ENCODE measurements at regions not wholly inside any gene's neighbourhood (a gene's known extent, or its start where the extent isn't known, plus 50 kb on each side); places are given as distances from the start of the nearest gene placed in this dataset.
A peak's percentile ranks its signal among the peaks of the same experiment; 100 is the strongest.
"Not testable (repeated sequence)": the region's sequence is repeated elsewhere in the genome, so short reads cannot be mapped to it uniquely, and the experiment has no call there.

GRCh38 chr1:184195722-184196121 is 144.2 kb downstream of the TSEN15 start:
- H3K4me3 ChIP-seq (ENCODE audit: low read length); DNase-seq; intact Hi-C loops (cut with DNase I); H3K9me3 ChIP-seq (ENCODE audit: control insufficient read depth, low read length); H3K27ac ChIP-seq (ENCODE audit: low read length); H3K4me1 ChIP-seq (ENCODE audit: control insufficient read depth, insufficient read depth, low read length); H3K27me3 ChIP-seq (ENCODE audit: control insufficient read depth, insufficient read depth); ATAC-seq: not testable (repeated sequence)
- 96% methylated on average over 2 of the region's 2 CpGs for WGBS

GRCh38 chr1:184197831-184198230 is 146.3 kb downstream of the TSEN15 start:
- WGBS, result 94% methylated on average over 7 of the region's 7 CpGs

GRCh38 chr1:184199036-184199435 is 147.5 kb downstream of the TSEN15 start:
- 92% methylated on average over 1 of the region's 1 CpG for WGBS
- no peak overlapping the region for H3K27ac ChIP-seq (ENCODE audit: low read length)
- intact Hi-C loops (cut with DNase I), result no loop called here
- DNase-seq (no peak), ATAC-seq (no peak)
- H3K27me3 ChIP-seq (ENCODE audit: control insufficient read depth, insufficient read depth), result no peaks in the 10 kb centered on the region
- H3K9me3 ChIP-seq (ENCODE audit: control insufficient read depth, low read length), result no peaks in the 10 kb centered on the region
- H3K4me3 ChIP-seq (ENCODE audit: low read length), result no peak overlapping the region
- H3K4me1 ChIP-seq (ENCODE audit: control insufficient read depth, insufficient read depth, low read length), result no peaks in the 10 kb centered on the region

More at GRCh38 chr1:184197831-184198230, 146.3 kb downstream of the TSEN15 start:
- ATAC-seq (no peak), DNase-seq (no peak)
- Histone ChIP-seq H3K27me3 (ENCODE audit: control insufficient read depth, insufficient read depth) (no peaks in the 10 kb centered on the region), H3K27ac (ENCODE audit: low read length) (no peak overlapping the region), H3K9me3 (ENCODE audit: control insufficient read depth, low read length) (no peaks in the 10 kb centered on the region), H3K4me1 (ENCODE audit: control insufficient read depth, insufficient read depth, low read length) (no peaks in the 10 kb centered on the region), H3K4me3 (ENCODE audit: low read length) (no peak overlapping the region)
- intact Hi-C loops (cut with DNase I), result no loop called here

- WGBS, result 77% methylated on average over 4 of the region's 4 CpGs
- no peak overlapping the region for H3K27ac ChIP-seq (ENCODE audit: low read length)
- no peaks in the 10 kb centered on the region for H3K27me3 ChIP-seq (ENCODE audit: control insufficient read depth, insufficient read depth)
- H3K4me1 ChIP-seq (ENCODE audit: control insufficient read depth, insufficient read depth, low read length), result no peaks in the 10 kb centered on the region
- ATAC-seq (no peak), DNase-seq (no peak)
- no peak overlapping the region for H3K4me3 ChIP-seq (ENCODE audit: low read length)
- intact Hi-C loops (cut with DNase I), result no loop called here
- no peaks in the 10 kb centered on the region for H3K9me3 ChIP-seq (ENCODE audit: control insufficient read depth, low read length)
Measured at GRCh38 chr1:184199438-184200085, 148.0 kb downstream of the TSEN15 start.

- no peaks in the 10 kb centered on the region for H3K9me3 ChIP-seq (ENCODE audit: control insufficient read depth, low read length)
- WGBS, result 91% methylated on average over 2 of the region's 2 CpGs
- no peak overlapping the region for H3K4me3 ChIP-seq (ENCODE audit: low read length)
- H3K27me3 ChIP-seq (ENCODE audit: control insufficient read depth, insufficient read depth), result no peaks in the 10 kb centered on the region
- no peak overlapping the region for H3K27ac ChIP-seq (ENCODE audit: low read length)
- peaks cover 3% of the 10 kb centered on the region for H3K4me1 ChIP-seq (ENCODE audit: control insufficient read depth, insufficient read depth, low read length)
- no peak for DNase-seq
- no peak for ATAC-seq
- intact Hi-C loops (cut with DNase I), result no loop called here
Measured at GRCh38 chr1:184208622-184209021, 157.1 kb downstream of the TSEN15 start.

GRCh38 chr1:184210031-184210430 is 158.5 kb downstream of the TSEN15 start:
- ATAC-seq (peak; percentile 55 to 75), DNase-seq (peak in 1 of 3 donors; percentile 41)
- no peaks in the 10 kb centered on the region for H3K9me3 ChIP-seq (ENCODE audit: control insufficient read depth, low read length)
- no peak overlapping the region for H3K4me3 ChIP-seq (ENCODE audit: low read length)
- H3K27ac ChIP-seq (ENCODE audit: low read length), result no peak overlapping the region
- WGBS, result 64% methylated on average over 2 of the region's 2 CpGs
- intact Hi-C loops (cut with DNase I), result no loop called here
- no peaks in the 10 kb centered on the region for H3K27me3 ChIP-seq (ENCODE audit: control insufficient read depth, insufficient read depth)
- peaks cover 3% of the 10 kb centered on the region for H3K4me1 ChIP-seq (ENCODE audit: control insufficient read depth, insufficient read depth, low read length)

- H3K27ac ChIP-seq (ENCODE audit: low read length), result no peak overlapping the region
- no peaks in the 10 kb centered on the region for H3K9me3 ChIP-seq (ENCODE audit: control insufficient read depth, low read length)
- peaks cover 3% of the 10 kb centered on the region for H3K4me1 ChIP-seq (ENCODE audit: control insufficient read depth, insufficient read depth, low read length)
- intact Hi-C loops (cut with DNase I), result no loop called here
- ATAC-seq (no peak), DNase-seq (no peak)
- H3K4me3 ChIP-seq (ENCODE audit: low read length), result no peak overlapping the region
- no peaks in the 10 kb centered on the region for H3K27me3 ChIP-seq (ENCODE audit: control insufficient read depth, insufficient read depth)
- WGBS, result 87% methylated on average over 6 of the region's 6 CpGs
Measured at GRCh38 chr1:184210862-184211261, 159.3 kb downstream of the TSEN15 start.

GRCh38 chr1:184212649-184213314 is 161.3 kb downstream of the TSEN15 start:
- Histone ChIP-seq H3K27me3 (ENCODE audit: control insufficient read depth, insufficient read depth) (no peaks in the 10 kb centered on the region), H3K9me3 (ENCODE audit: control insufficient read depth, low read length) (no peaks in the 10 kb centered on the region), H3K4me3 (ENCODE audit: low read length) (no peak overlapping the region), H3K27ac (ENCODE audit: low read length) (no peak overlapping the region), H3K4me1 (ENCODE audit: control insufficient read depth, insufficient read depth, low read length) (no peaks in the 10 kb centered on the region)
- ATAC-seq (peak in 1 of 2 donors; percentile 32), DNase-seq (no peak)
- WGBS, result 76% methylated on average over 7 of the region's 7 CpGs
- intact Hi-C loops (cut with DNase I), result no loop called here

- Histone ChIP-seq H3K27ac (ENCODE audit: low read length) (no peak overlapping the region), H3K4me3 (ENCODE audit: low read length) (no peak overlapping the region), H3K27me3 (ENCODE audit: control insufficient read depth, insufficient read depth) (no peaks in the 10 kb centered on the region), H3K9me3 (ENCODE audit: control insufficient read depth, low read length) (no peaks in the 10 kb centered on the region), H3K4me1 (ENCODE audit: control insufficient read depth, insufficient read depth, low read length) (no peaks in the 10 kb centered on the region)
- no peak for ATAC-seq
- WGBS, result 93% methylated on average over 4 of the region's 4 CpGs
- DNase-seq, result no peak
- intact Hi-C loops (cut with DNase I), result no loop called here
Measured at GRCh38 chr1:184214128-184214527, 162.6 kb downstream of the TSEN15 start.

- Histone ChIP-seq H3K27me3 (ENCODE audit: control insufficient read depth, insufficient read depth) (no peaks in the 10 kb centered on the region), H3K4me1 (ENCODE audit: control insufficient read depth, insufficient read depth, low read length) (no peaks in the 10 kb centered on the region), H3K4me3 (ENCODE audit: low read length) (no peak overlapping the region), H3K9me3 (ENCODE audit: control insufficient read depth, low read length) (no peaks in the 10 kb centered on the region), H3K27ac (ENCODE audit: low read length) (no peak overlapping the region)
- intact Hi-C loops (cut with DNase I), result no loop called here
- no peak for ATAC-seq
- 89% methylated on average over 6 of the region's 6 CpGs for WGBS
- no peak for DNase-seq
Measured at GRCh38 chr1:184215274-184215925, 163.9 kb downstream of the TSEN15 start.

GRCh38 chr1:184218458-184219075 is 167.0 kb downstream of the TSEN15 start:
- no peak for ATAC-seq
- WGBS, result 77% methylated on average over 5 of the region's 5 CpGs
- Histone ChIP-seq H3K27ac (ENCODE audit: low read length) (no peak overlapping the region), H3K4me1 (ENCODE audit: control insufficient read depth, insufficient read depth, low read length) (no peaks in the 10 kb centered on the region), H3K9me3 (ENCODE audit: control insufficient read depth, low read length) (no peaks in the 10 kb centered on the region), H3K4me3 (ENCODE audit: low read length) (no peak overlapping the region), H3K27me3 (ENCODE audit: control insufficient read depth, insufficient read depth) (no peaks in the 10 kb centered on the region)
- intact Hi-C loops (cut with DNase I), result no loop called here
- DNase-seq, result no peak
